ENCODE measurements at regions not wholly inside any gene's neighbourhood (a gene's known extent, or its start where the extent isn't known, plus 50 kb on each side); places are given as distances from the start of the nearest gene placed in this dataset.
A peak's percentile ranks its signal among the peaks of the same experiment; 100 is the strongest.

DNA sequence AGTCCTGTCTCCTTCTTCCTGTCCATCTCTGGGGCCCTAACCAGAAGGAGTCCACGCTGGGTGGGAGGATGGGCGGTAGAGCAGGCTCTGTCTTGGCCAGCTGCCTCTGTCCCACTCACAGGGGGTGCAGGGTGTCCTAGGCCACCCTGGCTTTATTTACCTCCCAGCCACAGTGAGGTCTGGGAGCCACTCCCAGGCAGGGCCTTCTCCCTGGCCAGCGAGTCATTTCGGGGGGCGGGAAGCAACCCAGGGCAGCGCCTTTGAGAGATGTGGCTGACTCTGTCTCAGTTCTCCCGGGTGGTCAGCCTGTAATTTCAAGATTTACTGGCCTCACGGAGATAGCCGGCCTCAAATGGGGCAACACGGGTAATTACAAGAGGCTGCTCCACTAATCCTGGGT, 67.4 kb upstream of the PTCH1 start (continued):
- TF ChIP-seq STAT6 (CRISPR knock-in tag; conservative IDR thresholded peaks at IDR 0.05; ENCODE audit: low read depth) (no peak), GTF2I (CRISPR knock-in tag; conservative IDR thresholded peaks at IDR 0.05) (no peak), ARID4B (CRISPR knock-in tag; IDR thresholded peaks at IDR 0.05; ENCODE audit: borderline replicate concordance) (no peak), CREB1 (CRISPR knock-in tag; IDR thresholded peaks at IDR 0.05) (no peak), MXD4 (CRISPR knock-in tag; IDR thresholded peaks at IDR 0.05; ENCODE audit: borderline replicate concordance) (no peak), NR1H2 (CRISPR knock-in tag; IDR thresholded peaks at IDR 0.05) (no peak), ZNF121 (CRISPR knock-in tag; IDR thresholded peaks at IDR 0.05) (no peak)

DNA sequence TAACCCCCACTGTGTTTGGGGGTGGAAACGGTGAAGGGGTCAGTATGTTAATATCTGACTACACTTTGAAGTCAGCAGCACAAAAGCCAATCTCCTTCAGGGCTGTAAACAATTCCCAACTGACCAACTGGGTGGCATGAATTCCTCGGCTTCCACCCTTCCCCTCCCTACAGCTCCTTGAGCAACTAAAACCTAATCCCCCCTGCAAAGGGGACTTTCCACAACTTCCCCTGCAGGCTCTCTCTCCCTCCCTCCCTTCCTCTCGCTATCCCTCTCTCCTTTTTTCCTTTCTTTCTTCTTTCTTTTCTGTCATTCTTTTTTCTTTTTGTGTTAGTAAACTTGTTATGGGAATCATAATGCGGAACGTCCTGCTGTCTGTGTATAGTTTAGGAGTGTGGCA, 65.1 kb upstream of the PTCH1 start:
- TF ChIP-seq GRHL2 (CRISPR knock-in tag; IDR thresholded peaks at IDR 0.05; ENCODE audit: insufficient replicate concordance, severe bottlenecking), result no peak

DNA sequence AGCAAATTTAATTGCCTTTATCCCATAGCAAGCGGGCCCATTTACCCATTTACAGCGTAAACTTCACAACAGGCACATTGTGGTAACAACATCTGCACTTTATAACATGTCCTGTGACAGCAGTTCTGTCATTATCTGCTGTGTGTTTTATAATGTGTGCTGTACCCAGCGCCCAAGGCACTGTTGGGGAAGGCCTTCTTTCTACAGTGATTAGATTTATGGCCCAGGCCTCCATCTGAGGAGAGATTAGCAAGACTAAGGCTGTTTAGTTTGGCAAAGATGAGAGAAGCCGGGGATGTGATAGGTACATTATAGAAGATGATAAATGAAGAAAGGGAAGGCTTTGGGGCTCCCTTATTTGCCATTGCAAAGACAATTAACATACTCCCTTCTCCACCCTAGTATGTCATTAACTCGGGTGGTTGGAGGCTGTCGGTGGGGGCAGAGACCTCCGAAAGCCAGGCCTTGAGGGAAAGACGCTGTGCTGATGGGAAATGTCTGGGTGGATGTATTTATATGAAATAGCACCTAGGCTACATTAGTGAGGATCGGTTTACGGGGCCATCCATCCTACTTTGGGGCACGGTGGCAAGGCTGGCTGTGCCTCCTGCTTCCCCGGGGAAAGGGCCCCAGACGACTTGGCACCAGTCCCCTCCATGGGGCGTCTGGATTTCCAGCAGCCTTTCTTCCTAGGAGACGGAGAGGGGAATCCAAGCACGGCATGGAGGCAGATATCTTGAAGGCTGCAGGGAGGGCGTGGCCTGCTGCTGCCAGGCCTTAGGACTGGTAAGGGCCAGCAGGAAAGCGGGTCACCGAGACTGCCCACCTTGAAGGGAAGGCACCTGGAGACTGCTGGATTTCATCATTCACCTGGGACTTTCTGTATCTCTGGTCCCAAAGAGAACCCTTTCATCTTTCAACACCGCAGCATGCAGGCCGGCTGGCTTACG, 64.3 kb upstream of the PTCH1 start:
- DNase-seq (ENCODE audit: low spot score) (no peak), ATAC-seq (peak; percentile 36; the same call in 1 of the 2 replicates)
- no peaks in the 10 kb centered on the region for H3K36me3 Mint-ChIP-seq
- peaks cover 3% of the 10 kb centered on the region; the same call in 1 of the 2 replicates for H3K27me3 Mint-ChIP-seq (ENCODE audit: low read depth)
- no peaks in the 10 kb centered on the region for H3K9me3 Mint-ChIP-seq
- H3K4me3 Mint-ChIP-seq, result no peak overlapping the region
- H3K4me1 Mint-ChIP-seq, result peaks cover 29% of the 10 kb centered on the region
- TF ChIP-seq ZNF317 (CRISPR knock-in tag; IDR thresholded peaks at IDR 0.05; ENCODE audit: borderline replicate concordance, low read depth) (no peak), GTF2I (CRISPR knock-in tag; conservative IDR thresholded peaks at IDR 0.05) (no peak), NR1H2 (CRISPR knock-in tag; IDR thresholded peaks at IDR 0.05) (no peak), ZNF138 (CRISPR knock-in tag; conservative IDR thresholded peaks at IDR 0.05) (no peak), HMGA2 (CRISPR knock-in tag; IDR thresholded peaks at IDR 0.05) (no peak), NR3C1 (CRISPR knock-in tag; conservative IDR thresholded peaks at IDR 0.05; ENCODE audit: low read depth) (no peak)
- TF ChIP-seq, protein P1, sequence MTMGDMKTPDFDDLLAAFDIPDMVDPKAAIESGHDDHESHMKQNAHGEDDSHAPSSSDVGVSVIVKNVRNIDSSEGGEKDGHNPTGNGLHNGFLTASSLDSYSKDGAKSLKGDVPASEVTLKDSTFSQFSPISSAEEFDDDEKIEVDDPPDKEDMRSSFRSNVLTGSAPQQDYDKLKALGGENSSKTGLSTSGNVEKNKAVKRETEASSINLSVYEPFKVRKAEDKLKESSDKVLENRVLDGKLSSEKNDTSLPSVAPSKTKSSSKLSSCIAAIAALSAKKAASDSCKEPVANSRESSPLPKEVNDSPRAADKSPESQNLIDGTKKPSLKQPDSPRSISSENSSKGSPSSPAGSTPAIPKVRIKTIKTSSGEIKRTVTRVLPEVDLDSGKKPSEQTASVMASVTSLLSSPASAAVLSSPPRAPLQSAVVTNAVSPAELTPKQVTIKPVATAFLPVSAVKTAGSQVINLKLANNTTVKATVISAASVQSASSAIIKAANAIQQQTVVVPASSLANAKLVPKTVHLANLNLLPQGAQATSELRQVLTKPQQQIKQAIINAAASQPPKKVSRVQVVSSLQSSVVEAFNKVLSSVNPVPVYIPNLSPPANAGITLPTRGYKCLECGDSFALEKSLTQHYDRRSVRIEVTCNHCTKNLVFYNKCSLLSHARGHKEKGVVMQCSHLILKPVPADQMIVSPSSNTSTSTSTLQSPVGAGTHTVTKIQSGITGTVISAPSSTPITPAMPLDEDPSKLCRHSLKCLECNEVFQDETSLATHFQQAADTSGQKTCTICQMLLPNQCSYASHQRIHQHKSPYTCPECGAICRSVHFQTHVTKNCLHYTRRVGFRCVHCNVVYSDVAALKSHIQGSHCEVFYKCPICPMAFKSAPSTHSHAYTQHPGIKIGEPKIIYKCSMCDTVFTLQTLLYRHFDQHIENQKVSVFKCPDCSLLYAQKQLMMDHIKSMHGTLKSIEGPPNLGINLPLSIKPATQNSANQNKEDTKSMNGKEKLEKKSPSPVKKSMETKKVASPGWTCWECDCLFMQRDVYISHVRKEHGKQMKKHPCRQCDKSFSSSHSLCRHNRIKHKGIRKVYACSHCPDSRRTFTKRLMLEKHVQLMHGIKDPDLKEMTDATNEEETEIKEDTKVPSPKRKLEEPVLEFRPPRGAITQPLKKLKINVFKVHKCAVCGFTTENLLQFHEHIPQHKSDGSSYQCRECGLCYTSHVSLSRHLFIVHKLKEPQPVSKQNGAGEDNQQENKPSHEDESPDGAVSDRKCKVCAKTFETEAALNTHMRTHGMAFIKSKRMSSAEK (CRISPR knock-in tag; IDR thresholded peaks at IDR 0.05; ENCODE audit: borderline replicate concordance), result no peak
- CTCF ChIA-PET, result no interaction called here
- POLR2A ChIA-PET, result no interaction called here
- H3K27ac Mint-ChIP-seq, result no peak overlapping the region

More for the DNA sequence above, 65.1 kb upstream of the PTCH1 start:
- Mint-ChIP-seq H3K9me3 (no peaks in the 10 kb centered on the region), H3K27me3 (ENCODE audit: low read depth) (peaks cover 3% of the 10 kb centered on the region; the same call in 1 of the 2 replicates), H3K4me1 (peaks cover 29% of the 10 kb centered on the region), H3K36me3 (no peaks in the 10 kb centered on the region), H3K4me3 (no peak overlapping the region), H3K27ac (no peak overlapping the region)
- ChIA-PET CTCF (no interaction called here), POLR2A (no interaction called here)
- DNase-seq (ENCODE audit: low spot score) (no peak), ATAC-seq (peak; percentile 46)

All from WTC11 (cell line).